Breast epithelium (tissue), 3 donors: ENCODE measurements at regions not wholly inside any gene's neighbourhood (a gene's known extent, or its start where the extent isn't known, plus 50 kb on each side); places are given as distances from the start of the nearest gene placed in this dataset.

ENCODE experiments used
- CTCF ChIP-seq, 3 donors: fragments of 450-650 bp; IDR thresholded peaks; one replicate each; pipeline ENCODE4 v1.5.1; 2016 to 2017; ENCODE audit warnings: antibody characterized with exemption in 3 of 3, mild to moderate bottlenecking in 3 of 3, moderate library complexity in 3 of 3
- POLR2A ChIP-seq: fragments of 450-650 bp; IDR thresholded peaks from one replicate; pipeline ENCODE4 v1.6.1; 2016; ENCODE audit warnings: antibody characterized with exemption, mild to moderate bottlenecking, moderate library complexity
- POLR2AphosphoS5 ChIP-seq, 3 donors: sonication (generic); formaldehyde crosslinking; IDR thresholded peaks; one replicate each; pipeline ENCODE4 v1.6.1; 2017; ENCODE audit warnings: antibody characterized with exemption in 3 of 3

- no peak for TF ChIP-seq CTCF (IDR thresholded peaks at IDR 0.05)
- no peak for TF ChIP-seq POLR2AphosphoS5 (IDR thresholded peaks at IDR 0.05)
- TF ChIP-seq POLR2A: no peak
These were observed 60.2 kb upstream of the SLC35F3 start for GRCh38 chr1:233844275-233844674.
